ENCODE measurements at regions not wholly inside any gene's neighbourhood (a gene's known extent, or its start where the extent isn't known, plus 50 kb on each side); places are given as distances from the start of the nearest gene placed in this dataset.

DNA sequence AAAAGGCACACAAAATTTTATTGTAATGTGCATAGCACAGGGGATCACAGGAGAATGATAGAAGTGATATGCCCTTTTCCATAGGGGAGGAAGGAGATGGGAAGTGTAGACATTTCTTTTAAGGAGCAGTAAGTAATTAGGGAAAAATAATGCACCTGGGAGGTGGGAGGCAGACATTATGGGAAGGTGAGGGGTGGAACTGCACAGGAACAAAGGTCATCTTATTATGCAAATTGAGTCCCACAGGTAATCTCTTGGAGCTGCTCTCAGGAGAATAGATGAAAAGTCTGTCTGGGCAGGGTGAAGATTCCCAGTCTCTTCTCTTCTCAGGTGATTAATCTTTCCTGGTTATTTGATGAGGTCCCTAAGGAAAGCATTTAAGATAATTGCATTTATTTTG is 331.5 kb downstream of the ENC1 start:
- Histone ChIP-seq H3K9ac (ENCODE audit: low read length) (no peak overlapping the region), H3K4me1 (ENCODE audit: control insufficient read depth, insufficient read depth, low read length) (peaks cover 56% of the 10 kb centered on the region), H3K36me3 (ENCODE audit: control insufficient read depth, insufficient read depth, low read length, severe bottlenecking) (no peaks in the 10 kb centered on the region), H3K9me3 (ENCODE audit: control insufficient read depth, low read length) (no peaks in the 10 kb centered on the region), H3K27me3 (replicated peaks; ENCODE audit: control insufficient read depth, insufficient read depth, low read length) (no peaks in the 10 kb centered on the region), H3K4me3 (ENCODE audit: low read length) (no peak overlapping the region)
- DNase-seq (ENCODE audit: low read depth), result no peak

DNA sequence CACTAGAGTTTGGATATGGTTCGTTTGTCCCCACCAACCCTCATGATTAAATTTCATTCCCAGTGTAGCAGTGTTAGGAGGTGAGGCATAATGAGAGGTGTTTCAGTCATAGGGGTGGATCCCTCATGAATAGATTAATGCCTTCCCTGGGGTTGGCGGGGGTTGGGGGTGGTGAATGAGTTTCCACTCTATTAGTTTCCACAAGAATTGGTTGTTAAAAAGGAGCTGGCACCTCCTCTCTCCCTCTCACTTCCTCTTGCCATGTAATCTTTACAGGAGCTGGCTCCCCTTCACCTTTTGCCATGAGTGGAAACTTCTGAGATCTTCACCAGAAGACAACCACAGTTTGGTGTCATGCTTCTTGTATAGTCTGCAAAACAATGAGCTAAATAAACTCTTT is 333.7 kb downstream of the ENC1 start:
- H3K9ac ChIP-seq (ENCODE audit: low read length), result no peak overlapping the region
- H3K4me1 ChIP-seq (ENCODE audit: control insufficient read depth, insufficient read depth, low read length), result peaks cover 39% of the 10 kb centered on the region
- no peaks in the 10 kb centered on the region for H3K27me3 ChIP-seq (replicated peaks; ENCODE audit: control insufficient read depth, insufficient read depth, low read length)
- H3K9me3 ChIP-seq (ENCODE audit: control insufficient read depth, low read length), result no peaks in the 10 kb centered on the region
- DNase-seq (ENCODE audit: low read depth), result no peak
- no peaks in the 10 kb centered on the region for H3K36me3 ChIP-seq (ENCODE audit: control insufficient read depth, insufficient read depth, low read length, severe bottlenecking)
- H3K4me3 ChIP-seq (ENCODE audit: low read length), result no peak overlapping the region

DNA sequence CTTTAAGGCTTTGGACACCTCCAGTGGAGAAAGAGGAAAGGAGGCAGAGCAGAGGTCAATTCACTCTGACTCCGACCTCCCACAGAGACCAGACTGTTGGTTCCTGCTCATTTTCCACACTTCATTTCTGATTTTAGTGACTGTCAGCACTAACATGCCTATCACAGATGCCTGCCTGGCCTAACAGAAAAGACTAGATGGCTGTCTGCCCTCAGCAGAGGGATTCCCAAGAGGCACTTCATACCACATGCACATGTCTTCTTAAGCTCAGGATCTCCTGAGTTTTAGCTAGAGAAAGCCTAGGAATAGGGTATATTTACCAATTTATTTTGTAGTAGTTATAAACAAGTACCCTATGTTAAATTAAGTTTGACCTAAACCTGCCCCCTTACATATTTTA is 336.0 kb downstream of the ENC1 start:
- Histone ChIP-seq H3K36me3 (ENCODE audit: control insufficient read depth, insufficient read depth, low read length, severe bottlenecking) (no peaks in the 10 kb centered on the region), H3K9me3 (ENCODE audit: control insufficient read depth, low read length) (no peaks in the 10 kb centered on the region), H3K4me3 (ENCODE audit: low read length) (no peak overlapping the region), H3K9ac (ENCODE audit: low read length) (no peak overlapping the region), H3K27me3 (replicated peaks; ENCODE audit: control insufficient read depth, insufficient read depth, low read length) (no peaks in the 10 kb centered on the region), H3K4me1 (ENCODE audit: control insufficient read depth, insufficient read depth, low read length) (peaks cover 18% of the 10 kb centered on the region)
- no peak for DNase-seq (ENCODE audit: low read depth)

DNA sequence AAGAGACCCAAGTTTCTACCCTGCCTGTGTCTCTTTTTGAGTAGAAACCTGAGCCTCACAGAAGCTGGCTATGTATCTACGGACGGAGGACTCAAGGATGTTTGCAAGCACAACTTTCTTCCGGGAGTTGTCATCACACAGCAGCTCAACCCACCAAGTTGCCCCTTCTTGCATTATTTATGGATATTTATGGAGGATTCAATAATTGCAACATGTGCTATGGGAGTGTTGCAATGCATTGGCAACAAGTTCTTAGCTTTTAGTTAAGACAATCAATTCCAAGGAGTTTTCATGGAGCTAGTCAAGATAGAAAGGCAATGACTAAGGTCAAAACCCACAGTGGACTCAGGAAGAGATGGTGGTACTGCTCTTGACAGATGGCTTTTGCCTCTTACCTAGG is 336.9 kb downstream of the ENC1 start:
- Histone ChIP-seq H3K27me3 (replicated peaks; ENCODE audit: control insufficient read depth, insufficient read depth, low read length) (no peaks in the 10 kb centered on the region), H3K36me3 (ENCODE audit: control insufficient read depth, insufficient read depth, low read length, severe bottlenecking) (no peaks in the 10 kb centered on the region), H3K9ac (ENCODE audit: low read length) (no peak overlapping the region), H3K4me3 (ENCODE audit: low read length) (no peak overlapping the region), H3K4me1 (ENCODE audit: control insufficient read depth, insufficient read depth, low read length) (peaks cover 14% of the 10 kb centered on the region), H3K9me3 (ENCODE audit: control insufficient read depth, low read length) (no peaks in the 10 kb centered on the region)
- DNase-seq (ENCODE audit: low read depth), result peak; percentile 33

DNA sequence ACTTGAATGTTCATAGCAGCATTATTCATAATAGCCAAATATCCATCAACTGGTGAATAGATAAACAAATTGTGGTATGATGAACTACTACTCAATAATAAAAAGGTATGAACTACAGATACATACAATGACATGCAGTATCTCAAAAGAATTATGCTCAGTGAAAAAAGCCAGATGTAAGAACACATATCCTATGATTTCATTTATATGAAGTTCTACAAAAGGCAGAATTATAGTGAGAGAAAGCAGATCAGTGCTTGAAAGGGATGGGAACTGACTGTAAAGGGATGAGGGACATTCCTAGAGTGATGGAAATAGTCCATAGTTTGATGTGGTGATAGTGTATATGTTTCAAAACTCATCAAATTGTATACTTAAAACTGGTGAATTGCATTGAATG is 339.0 kb downstream of the ENC1 start:
- Histone ChIP-seq H3K4me3 (ENCODE audit: low read length) (no peak overlapping the region), H3K9me3 (ENCODE audit: control insufficient read depth, low read length) (no peaks in the 10 kb centered on the region), H3K4me1 (ENCODE audit: control insufficient read depth, insufficient read depth, low read length) (peaks cover 19% of the 10 kb centered on the region), H3K36me3 (ENCODE audit: control insufficient read depth, insufficient read depth, low read length, severe bottlenecking) (no peaks in the 10 kb centered on the region), H3K9ac (ENCODE audit: low read length) (no peak overlapping the region), H3K27me3 (replicated peaks; ENCODE audit: control insufficient read depth, insufficient read depth, low read length) (no peaks in the 10 kb centered on the region)
- DNase-seq (ENCODE audit: low read depth), result no peak

DNA sequence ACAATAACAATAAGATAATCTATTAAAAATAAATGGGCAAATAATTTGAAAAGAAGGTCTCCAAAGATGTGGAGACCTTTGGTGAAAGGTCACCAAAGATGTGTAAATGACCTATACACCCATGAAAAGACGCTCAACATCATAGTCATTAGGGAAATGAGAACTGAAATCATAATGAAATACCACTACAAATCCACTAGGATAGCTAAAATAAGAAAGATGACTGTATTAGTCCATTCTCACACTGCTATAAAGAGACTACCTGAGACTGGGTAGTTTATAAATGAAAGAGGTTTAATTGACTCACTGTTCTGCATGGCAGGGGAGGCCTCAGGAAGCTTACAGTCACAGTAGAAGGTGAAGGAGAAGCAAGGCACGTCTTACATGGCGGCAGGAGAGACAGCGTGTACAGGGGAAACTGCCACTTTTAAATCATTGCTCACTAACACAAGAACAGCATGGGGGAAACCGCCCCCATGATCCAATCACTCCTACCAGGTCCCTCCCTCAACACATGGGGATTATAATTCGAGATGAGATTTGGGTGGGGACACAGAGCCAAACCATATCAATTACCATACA is 339.6 kb downstream of the ENC1 start:
- Histone ChIP-seq H3K4me1 (ENCODE audit: control insufficient read depth, insufficient read depth, low read length) (peaks cover 25% of the 10 kb centered on the region), H3K4me3 (ENCODE audit: low read length) (no peak overlapping the region), H3K36me3 (ENCODE audit: control insufficient read depth, insufficient read depth, low read length, severe bottlenecking) (no peaks in the 10 kb centered on the region), H3K27me3 (replicated peaks; ENCODE audit: control insufficient read depth, insufficient read depth, low read length) (no peaks in the 10 kb centered on the region), H3K9ac (ENCODE audit: low read length) (no peak overlapping the region), H3K9me3 (ENCODE audit: control insufficient read depth, low read length) (no peaks in the 10 kb centered on the region)
- no peak for DNase-seq (ENCODE audit: low read depth)

DNA sequence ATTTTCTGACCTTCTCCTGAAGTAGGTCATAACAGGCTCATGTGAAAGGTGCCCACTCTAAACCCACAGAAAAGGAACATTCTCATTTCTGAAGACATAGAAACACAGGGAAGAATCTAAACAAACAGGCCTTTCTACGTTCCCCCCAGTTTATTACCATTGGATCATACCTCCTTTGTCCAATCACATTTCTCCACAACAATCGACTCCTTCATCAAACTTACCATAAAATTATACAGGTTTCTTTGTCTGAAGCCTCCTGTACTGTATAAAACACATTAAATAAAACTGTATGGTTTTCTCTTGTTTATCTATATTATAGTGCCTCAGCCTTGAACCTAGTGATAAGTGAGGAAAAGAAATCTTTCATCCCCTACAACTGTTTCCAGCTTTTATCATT is 340.7 kb downstream of the ENC1 start:
- H3K9ac ChIP-seq (ENCODE audit: low read length), result no peak overlapping the region
- no peak overlapping the region for H3K4me3 ChIP-seq (ENCODE audit: low read length)
- H3K27me3 ChIP-seq (replicated peaks; ENCODE audit: control insufficient read depth, insufficient read depth, low read length), result no peaks in the 10 kb centered on the region
- peaks cover 26% of the 10 kb centered on the region for H3K4me1 ChIP-seq (ENCODE audit: control insufficient read depth, insufficient read depth, low read length)
- no peak for DNase-seq (ENCODE audit: low read depth)
- H3K9me3 ChIP-seq (ENCODE audit: control insufficient read depth, low read length), result no peaks in the 10 kb centered on the region
- no peaks in the 10 kb centered on the region for H3K36me3 ChIP-seq (ENCODE audit: control insufficient read depth, insufficient read depth, low read length, severe bottlenecking)

DNA sequence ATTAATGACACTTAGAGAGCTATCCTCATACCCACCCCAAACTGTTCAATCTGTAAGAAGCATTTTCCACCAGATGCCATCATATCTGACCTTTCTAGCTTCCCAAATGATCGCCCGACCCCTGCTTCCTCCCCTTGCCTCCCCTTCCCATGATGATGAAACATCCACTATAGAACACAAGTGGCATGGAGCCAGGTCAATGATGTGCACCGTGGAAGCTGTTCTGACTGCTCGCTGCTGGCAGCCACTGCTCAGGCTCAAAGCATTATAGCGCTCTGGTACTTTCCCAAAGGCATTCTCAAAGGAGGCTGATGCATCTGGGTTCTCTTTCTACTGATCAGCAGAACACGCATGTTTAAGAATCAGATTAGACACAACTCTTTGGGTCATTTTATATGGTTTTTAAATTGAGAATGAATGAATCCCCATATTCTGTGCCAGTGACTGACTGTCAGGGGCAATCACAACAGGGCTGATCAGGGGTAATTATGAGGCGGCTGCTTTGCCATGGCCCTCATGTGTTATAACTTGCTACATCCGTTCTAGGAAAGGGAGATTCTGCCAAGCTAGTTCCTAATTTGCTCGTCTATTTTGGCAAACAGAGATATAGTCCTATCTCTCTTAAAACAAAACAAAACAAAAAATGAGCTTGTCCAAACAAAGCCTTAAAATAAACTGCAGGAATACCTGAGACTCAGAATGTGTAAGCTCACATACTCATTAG is 343.7 kb downstream of the ENC1 start:
- Histone ChIP-seq H3K9ac (ENCODE audit: low read length) (no peak overlapping the region), H3K4me1 (ENCODE audit: control insufficient read depth, insufficient read depth, low read length) (peaks cover 18% of the 10 kb centered on the region), H3K9me3 (ENCODE audit: control insufficient read depth, low read length) (no peaks in the 10 kb centered on the region), H3K36me3 (ENCODE audit: control insufficient read depth, insufficient read depth, low read length, severe bottlenecking) (no peaks in the 10 kb centered on the region), H3K4me3 (ENCODE audit: low read length) (no peak overlapping the region), H3K27me3 (replicated peaks; ENCODE audit: control insufficient read depth, insufficient read depth, low read length) (no peaks in the 10 kb centered on the region)
- DNase-seq (ENCODE audit: low read depth), result peak; percentile 60

DNA sequence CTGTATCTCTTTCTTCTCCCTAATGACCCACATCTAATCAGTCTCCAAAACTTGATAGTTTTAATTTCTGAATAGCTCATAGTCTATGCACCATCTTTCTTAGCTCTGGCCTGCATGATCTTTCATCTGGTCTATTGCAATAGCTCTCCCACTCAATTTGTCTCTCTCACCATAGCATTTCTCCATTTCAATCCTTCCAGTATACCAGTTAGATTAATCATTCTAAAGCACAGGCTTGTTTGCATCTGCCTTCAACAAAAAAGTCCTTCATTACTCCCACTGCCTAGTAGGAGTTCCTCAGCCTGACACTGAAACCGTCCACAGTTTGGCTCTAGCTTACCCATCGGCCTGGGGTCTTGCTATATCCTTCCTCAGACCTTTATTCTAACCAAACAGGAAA is 344.9 kb downstream of the ENC1 start:
- DNase-seq (ENCODE audit: low read depth), result no peak
- Histone ChIP-seq H3K9me3 (ENCODE audit: control insufficient read depth, low read length) (no peaks in the 10 kb centered on the region), H3K4me1 (ENCODE audit: control insufficient read depth, insufficient read depth, low read length) (peaks cover 23% of the 10 kb centered on the region), H3K36me3 (ENCODE audit: control insufficient read depth, insufficient read depth, low read length, severe bottlenecking) (no peaks in the 10 kb centered on the region), H3K9ac (ENCODE audit: low read length) (no peak overlapping the region), H3K4me3 (ENCODE audit: low read length) (no peak overlapping the region), H3K27me3 (replicated peaks; ENCODE audit: control insufficient read depth, insufficient read depth, low read length) (no peaks in the 10 kb centered on the region)

DNA sequence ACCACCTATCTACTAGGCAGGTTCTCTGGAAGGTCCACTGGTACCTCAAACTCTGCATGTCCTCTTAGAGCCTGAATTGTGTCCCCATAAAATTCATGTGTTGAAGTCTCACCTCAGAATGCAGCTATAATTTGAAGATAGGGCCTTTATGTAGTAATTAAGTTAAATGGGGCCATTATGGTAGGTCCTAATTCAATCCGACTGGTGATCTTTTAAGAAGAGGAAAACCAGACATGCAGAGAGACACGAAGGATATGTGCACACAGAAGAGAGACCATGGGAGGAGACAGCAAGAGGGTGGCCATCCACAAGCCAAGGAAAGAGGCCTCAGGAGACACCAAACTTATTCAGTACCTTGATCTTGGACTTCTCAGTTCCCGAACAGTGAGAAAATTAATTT is 345.4 kb downstream of the ENC1 start:
- no peak for DNase-seq (ENCODE audit: low read depth)
- H3K27me3 ChIP-seq (replicated peaks; ENCODE audit: control insufficient read depth, insufficient read depth, low read length), result no peaks in the 10 kb centered on the region
- H3K9me3 ChIP-seq (ENCODE audit: control insufficient read depth, low read length), result no peaks in the 10 kb centered on the region
- no peak overlapping the region for H3K4me3 ChIP-seq (ENCODE audit: low read length)
- no peaks in the 10 kb centered on the region for H3K36me3 ChIP-seq (ENCODE audit: control insufficient read depth, insufficient read depth, low read length, severe bottlenecking)
- peaks cover 26% of the 10 kb centered on the region for H3K4me1 ChIP-seq (ENCODE audit: control insufficient read depth, insufficient read depth, low read length)
- no peak overlapping the region for H3K9ac ChIP-seq (ENCODE audit: low read length)

DNA sequence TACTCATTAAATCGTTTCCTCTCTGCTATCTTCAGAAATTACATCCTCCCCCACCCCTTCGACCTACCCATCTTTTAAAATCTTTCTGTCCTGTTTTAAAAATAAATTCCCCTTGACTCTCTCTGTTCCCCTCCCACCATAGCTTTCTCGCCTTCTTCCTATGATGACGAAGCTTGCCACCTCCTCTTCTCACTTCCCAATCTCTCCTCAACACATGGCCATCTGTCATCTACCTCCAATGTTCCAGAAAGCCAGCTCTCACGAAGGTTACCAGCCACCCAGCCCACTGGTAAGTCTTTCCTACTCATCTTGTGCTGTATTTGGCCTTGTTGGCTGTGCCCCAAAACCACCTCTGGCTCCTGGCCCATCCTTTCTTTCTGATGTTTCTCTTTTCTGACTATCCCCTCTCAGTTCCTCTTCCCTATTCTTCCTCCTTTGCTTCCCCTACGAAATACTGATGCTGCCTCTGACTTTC is 346.3 kb downstream of the ENC1 start:
- H3K36me3 ChIP-seq (ENCODE audit: control insufficient read depth, insufficient read depth, low read length, severe bottlenecking), result no peaks in the 10 kb centered on the region
- peaks cover 32% of the 10 kb centered on the region for H3K4me1 ChIP-seq (ENCODE audit: control insufficient read depth, insufficient read depth, low read length)
- DNase-seq (ENCODE audit: low read depth), result no peak
- H3K4me3 ChIP-seq (ENCODE audit: low read length), result no peak overlapping the region
- no peaks in the 10 kb centered on the region for H3K27me3 ChIP-seq (replicated peaks; ENCODE audit: control insufficient read depth, insufficient read depth, low read length)
- H3K9ac ChIP-seq (ENCODE audit: low read length), result no peak overlapping the region
- H3K9me3 ChIP-seq (ENCODE audit: control insufficient read depth, low read length), result no peaks in the 10 kb centered on the region

DNA sequence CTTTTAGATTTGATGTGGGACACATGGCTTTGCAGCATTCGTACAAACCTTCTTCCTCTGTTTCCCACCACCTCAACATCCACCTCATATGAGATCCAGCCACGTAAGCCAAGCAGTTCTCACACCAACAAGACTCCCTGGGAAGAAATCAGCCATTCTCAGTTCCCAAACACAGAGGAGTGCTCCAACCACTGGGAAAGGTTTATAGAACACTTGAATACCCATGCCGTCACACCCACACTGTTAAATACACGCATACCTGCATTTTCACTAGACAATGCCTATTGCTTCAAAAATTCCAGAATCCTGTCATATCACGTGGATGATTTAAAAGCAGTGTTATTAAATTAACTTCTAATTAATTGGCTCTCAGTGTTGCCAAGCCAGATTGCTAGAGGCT is 347.3 kb downstream of the ENC1 start:
- no peaks in the 10 kb centered on the region for H3K36me3 ChIP-seq (ENCODE audit: control insufficient read depth, insufficient read depth, low read length, severe bottlenecking)
- H3K4me3 ChIP-seq (ENCODE audit: low read length), result no peak overlapping the region
- no peaks in the 10 kb centered on the region for H3K9me3 ChIP-seq (ENCODE audit: control insufficient read depth, low read length)
- no peaks in the 10 kb centered on the region for H3K27me3 ChIP-seq (replicated peaks; ENCODE audit: control insufficient read depth, insufficient read depth, low read length)
- no peak for DNase-seq (ENCODE audit: low read depth)
- no peak overlapping the region for H3K9ac ChIP-seq (ENCODE audit: low read length)
- H3K4me1 ChIP-seq (ENCODE audit: control insufficient read depth, insufficient read depth, low read length), result peaks cover 42% of the 10 kb centered on the region

Measured in adipocyte (in vitro differentiated cells).